ENCODE measurements at regions not wholly inside any gene's neighbourhood (a gene's known extent, or its start where the extent isn't known, plus 50 kb on each side); places are given as distances from the start of the nearest gene placed in this dataset.

GRCh38 chr18:11215216-11215615, 65.8 kb upstream of the PIEZO2 start:
- Histone ChIP-seq H3K36me3 (ENCODE audit: insufficient read depth, low read length) (no peaks in the 10 kb centered on the region), H3K27ac (ENCODE audit: low read depth, low read length) (no peak overlapping the region), H3K4me2 (ENCODE audit: insufficient read depth, low read length) (no peak overlapping the region), H3K4me1 (ENCODE audit: insufficient read depth, low read length) (no peaks in the 10 kb centered on the region), H3K9me3 (ENCODE audit: low read depth, low read length) (no peaks in the 10 kb centered on the region), H3K4me3 (ENCODE audit: insufficient read depth, low read length) (no peak overlapping the region), H3K27me3 (ENCODE audit: insufficient read depth, low read length) (no peaks in the 10 kb centered on the region), H2AFZ (ENCODE audit: low read length) (no peak overlapping the region), H4K20me1 (ENCODE audit: insufficient read depth, low read length) (no peaks in the 10 kb centered on the region), H3K79me2 (ENCODE audit: insufficient read depth, low read length) (no peaks in the 10 kb centered on the region)
- DNase-seq (ENCODE audit: insufficient read length, low spot score, missing footprints), result no peak
- TF ChIP-seq, protein P1, sequence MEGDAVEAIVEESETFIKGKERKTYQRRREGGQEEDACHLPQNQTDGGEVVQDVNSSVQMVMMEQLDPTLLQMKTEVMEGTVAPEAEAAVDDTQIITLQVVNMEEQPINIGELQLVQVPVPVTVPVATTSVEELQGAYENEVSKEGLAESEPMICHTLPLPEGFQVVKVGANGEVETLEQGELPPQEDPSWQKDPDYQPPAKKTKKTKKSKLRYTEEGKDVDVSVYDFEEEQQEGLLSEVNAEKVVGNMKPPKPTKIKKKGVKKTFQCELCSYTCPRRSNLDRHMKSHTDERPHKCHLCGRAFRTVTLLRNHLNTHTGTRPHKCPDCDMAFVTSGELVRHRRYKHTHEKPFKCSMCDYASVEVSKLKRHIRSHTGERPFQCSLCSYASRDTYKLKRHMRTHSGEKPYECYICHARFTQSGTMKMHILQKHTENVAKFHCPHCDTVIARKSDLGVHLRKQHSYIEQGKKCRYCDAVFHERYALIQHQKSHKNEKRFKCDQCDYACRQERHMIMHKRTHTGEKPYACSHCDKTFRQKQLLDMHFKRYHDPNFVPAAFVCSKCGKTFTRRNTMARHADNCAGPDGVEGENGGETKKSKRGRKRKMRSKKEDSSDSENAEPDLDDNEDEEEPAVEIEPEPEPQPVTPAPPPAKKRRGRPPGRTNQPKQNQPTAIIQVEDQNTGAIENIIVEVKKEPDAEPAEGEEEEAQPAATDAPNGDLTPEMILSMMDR (IDR thresholded peaks at IDR 0.05; ENCODE audit: extremely low read depth, low read depth, low read length), result no peak

GRCh38 chr18:11204020-11204419, 54.7 kb upstream of the PIEZO2 start:
- Histone ChIP-seq H3K36me3 (ENCODE audit: insufficient read depth, low read length) (no peaks in the 10 kb centered on the region), H2AFZ (ENCODE audit: low read length) (no peak overlapping the region), H3K4me2 (ENCODE audit: insufficient read depth, low read length) (no peak overlapping the region), H3K27ac (ENCODE audit: low read depth, low read length) (no peak overlapping the region), H3K27me3 (ENCODE audit: insufficient read depth, low read length) (no peaks in the 10 kb centered on the region), H3K79me2 (ENCODE audit: insufficient read depth, low read length) (no peaks in the 10 kb centered on the region), H4K20me1 (ENCODE audit: insufficient read depth, low read length) (no peaks in the 10 kb centered on the region), H3K4me3 (ENCODE audit: insufficient read depth, low read length) (no peak overlapping the region), H3K4me1 (ENCODE audit: insufficient read depth, low read length) (no peaks in the 10 kb centered on the region), H3K9me3 (ENCODE audit: low read depth, low read length) (no peaks in the 10 kb centered on the region)
- DNase-seq (ENCODE audit: insufficient read length, low spot score, missing footprints), result no peak
- TF ChIP-seq, protein P1 (IDR thresholded peaks at IDR 0.05; ENCODE audit: extremely low read depth, low read depth, low read length), result no peak

- Histone ChIP-seq H3K4me1 (ENCODE audit: insufficient read depth, low read length) (no peaks in the 10 kb centered on the region), H3K27ac (ENCODE audit: low read depth, low read length) (no peak overlapping the region), H2AFZ (ENCODE audit: low read length) (no peak overlapping the region), H3K36me3 (ENCODE audit: insufficient read depth, low read length) (no peaks in the 10 kb centered on the region), H4K20me1 (ENCODE audit: insufficient read depth, low read length) (no peaks in the 10 kb centered on the region), H3K9me3 (ENCODE audit: low read depth, low read length) (no peaks in the 10 kb centered on the region), H3K79me2 (ENCODE audit: insufficient read depth, low read length) (no peaks in the 10 kb centered on the region), H3K4me3 (ENCODE audit: insufficient read depth, low read length) (no peak overlapping the region), H3K4me2 (ENCODE audit: insufficient read depth, low read length) (no peak overlapping the region), H3K27me3 (ENCODE audit: insufficient read depth, low read length) (no peaks in the 10 kb centered on the region)
- TF ChIP-seq, protein P1 (IDR thresholded peaks at IDR 0.05; ENCODE audit: extremely low read depth, low read depth, low read length), result no peak
- no peak for DNase-seq (ENCODE audit: insufficient read length, low spot score, missing footprints)
These were observed 50.1 kb upstream of the PIEZO2 start for GRCh38 chr18:11199477-11199876.

Data from osteoblast (primary cell).